IPS DF 19.7 (cell line): ENCODE measurements at regions not wholly inside any gene's neighbourhood (a gene's known extent, or its start where the extent isn't known, plus 50 kb on each side); places are given as distances from the start of the nearest gene placed in this dataset.
"Not testable (repeated sequence)": the region's sequence is repeated elsewhere in the genome, so short reads cannot be mapped to it uniquely, and the experiment has no call there.

ENCODE experiments used
- DNase-seq: peaks from one replicate; pipeline ENCODE4 v3.0.0-alpha.2; 2013; ENCODE audit warnings: low read depth, low spot score

DNA sequence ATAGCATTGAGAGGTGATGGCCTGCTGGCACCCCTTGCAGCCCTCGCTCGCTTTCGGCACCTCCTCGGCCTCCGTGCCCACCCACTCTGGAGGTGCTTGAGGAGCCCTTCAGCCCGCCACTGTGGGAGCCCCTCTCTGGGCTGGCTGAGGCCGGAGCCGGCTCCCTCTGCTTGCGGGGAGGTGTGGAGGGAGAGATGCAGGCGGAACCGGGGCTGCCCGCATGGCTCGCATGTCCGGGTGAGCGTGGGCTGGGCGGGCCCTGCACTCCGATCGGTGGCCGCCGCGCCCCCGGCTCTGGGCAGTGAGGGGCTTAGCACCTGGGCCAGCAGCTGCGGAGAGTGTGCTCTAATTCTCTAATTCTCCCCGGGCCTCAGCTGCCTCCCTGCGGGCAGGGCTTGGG, 101.1 kb downstream of the KIF4B start:
- DNase-seq = no peak

DNA sequence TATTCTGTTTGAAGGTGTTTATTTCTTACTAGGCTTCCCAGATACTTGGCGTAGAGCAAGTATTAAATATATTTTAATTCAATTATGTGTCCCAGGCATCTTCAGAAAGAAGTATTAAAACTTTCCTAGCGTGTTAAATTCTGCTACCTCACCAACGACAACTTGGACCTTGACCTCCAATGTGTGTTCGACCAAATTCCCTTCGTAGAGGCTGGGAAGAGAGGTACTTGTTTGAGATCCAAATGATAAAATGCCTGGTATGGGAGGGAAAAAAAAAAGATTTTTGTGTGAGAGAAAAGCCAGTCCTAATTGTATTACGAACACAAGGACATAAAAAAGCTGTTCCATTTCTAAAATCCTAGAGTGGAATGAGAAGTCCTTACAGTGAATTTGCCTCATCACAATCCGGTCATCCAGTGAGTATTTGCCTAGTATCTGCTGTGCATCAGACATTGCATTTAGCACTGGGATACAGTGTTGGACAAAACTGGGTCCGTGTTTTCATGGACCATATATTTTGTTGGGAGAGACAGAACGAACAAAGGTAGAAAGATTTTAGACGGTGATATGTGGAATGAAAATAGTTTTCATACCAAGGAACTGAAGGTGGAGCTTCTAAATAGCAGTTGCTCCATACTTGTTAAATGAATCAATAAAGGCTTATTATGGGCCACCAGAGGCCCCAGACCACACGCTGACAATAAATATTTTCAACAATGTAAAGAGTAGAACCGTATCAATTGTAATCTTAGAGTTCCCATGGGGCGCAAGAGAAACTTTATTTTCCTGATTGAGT, 103.1 kb downstream of the KIF4B start:
- no peak for DNase-seq

DNA sequence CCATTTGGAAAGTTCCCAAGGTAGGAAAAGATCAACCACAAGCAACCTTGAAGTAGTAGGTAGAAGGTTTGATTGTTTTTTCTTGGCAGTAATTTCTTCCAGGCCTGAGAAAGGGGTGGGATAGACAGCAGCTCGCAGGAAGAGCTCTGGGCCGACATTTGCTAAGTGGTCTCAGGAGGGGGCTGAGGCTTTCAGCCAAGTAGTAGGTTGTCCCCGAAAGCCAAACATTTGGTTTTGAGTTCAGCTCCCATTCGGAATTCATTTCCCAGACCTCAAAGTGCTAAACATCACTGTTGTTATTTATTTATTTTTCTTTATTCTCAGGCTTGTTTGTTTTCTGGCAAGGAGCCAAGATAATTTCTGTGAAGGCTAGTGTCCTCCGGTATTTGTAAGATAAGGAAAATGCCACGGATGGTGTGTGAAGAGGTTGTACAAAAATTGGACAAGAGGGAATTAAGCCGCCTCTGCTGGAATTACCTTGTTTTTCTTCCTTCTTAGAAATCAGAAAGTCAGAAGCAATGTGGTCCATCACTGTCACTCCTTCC, 112.1 kb downstream of the KIF4B start:
- DNase-seq = no peak

GRCh38 chr5:155126573-155126972, 113.0 kb downstream of the KIF4B start:
- no peak for DNase-seq

DNA sequence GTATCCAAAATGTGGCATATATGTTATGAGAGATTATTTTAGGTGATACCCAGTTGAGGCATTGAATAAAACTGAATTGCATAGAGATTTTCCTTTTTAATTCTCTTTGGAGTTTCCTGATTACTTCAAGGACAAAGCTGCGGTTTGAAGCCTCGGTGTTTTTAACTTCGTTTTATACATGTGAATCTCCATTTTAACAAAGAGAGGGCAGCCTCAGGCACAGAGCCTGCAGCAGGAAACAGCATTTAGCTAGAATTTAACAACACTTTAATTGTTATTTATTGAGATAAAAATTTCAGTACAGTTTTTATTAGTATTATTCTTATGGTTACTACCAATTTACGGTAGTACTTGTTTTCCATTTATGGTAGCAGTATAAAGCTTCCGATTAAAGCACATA, 114.0 kb downstream of the KIF4B start:
- DNase-seq = no peak

DNA sequence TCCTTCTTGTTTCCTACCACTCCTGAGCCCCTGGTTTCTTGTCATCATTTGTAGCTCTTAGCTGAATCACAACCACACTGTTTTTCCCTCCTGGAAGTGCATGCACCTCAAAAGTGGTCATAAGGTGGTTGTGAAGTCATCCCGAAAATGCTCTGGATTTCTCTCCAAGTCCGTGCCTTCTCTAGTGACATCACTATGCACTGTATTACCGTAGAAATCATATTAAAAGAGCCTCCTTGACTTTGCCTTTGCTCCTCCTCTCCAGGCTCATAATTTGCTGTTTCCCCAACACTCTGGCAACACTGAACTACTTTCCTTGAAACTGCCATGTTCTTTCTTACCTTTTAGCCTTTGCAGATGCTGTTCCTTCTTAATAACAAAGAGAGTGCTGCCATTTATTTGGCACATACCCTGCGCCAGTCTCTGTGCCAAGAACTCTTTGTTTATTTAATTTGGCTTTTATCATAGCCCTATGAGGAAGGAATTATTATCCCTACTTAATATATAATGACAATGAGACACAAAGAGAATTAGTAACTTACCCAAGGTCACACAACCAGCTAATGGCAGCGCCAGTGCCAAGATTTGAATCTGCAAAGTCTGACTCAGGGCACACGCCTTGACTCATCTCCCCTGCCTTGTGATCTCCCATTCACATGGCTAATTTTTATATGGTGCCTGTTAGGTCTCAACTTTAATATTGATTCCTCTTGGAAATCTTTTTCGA, 115.4 kb downstream of the KIF4B start:
- no peak for DNase-seq

DNA sequence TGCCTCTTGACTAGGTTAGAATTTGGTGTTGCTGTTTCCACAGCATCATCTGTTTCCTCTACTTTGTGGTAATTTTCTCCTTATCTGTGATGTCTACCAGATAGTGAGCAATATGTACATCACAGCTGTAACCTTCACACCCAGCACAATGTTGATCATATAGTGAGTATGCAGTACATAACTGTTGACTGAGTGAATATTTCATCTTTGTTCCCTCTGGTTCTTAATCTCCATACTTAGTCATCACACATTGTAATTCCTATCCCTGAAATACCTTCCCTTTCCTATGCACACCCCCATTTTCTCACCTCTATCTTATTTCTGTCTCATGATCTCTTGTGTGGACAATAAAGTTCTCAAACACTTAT, 115.9 kb downstream of the KIF4B start:
- no peak for DNase-seq

GRCh38 chr5:155134130-155134529, 120.6 kb downstream of the KIF4B start:
- DNase-seq = no peak

- DNase-seq = no peak
These were observed 122.8 kb downstream of the KIF4B start for GRCh38 chr5:155136216-155136850.

GRCh38 chr5:155137683-155138082, 124.1 kb downstream of the KIF4B start:
- DNase-seq = no peak

GRCh38 chr5:155140646-155141045, 127.1 kb downstream of the KIF4B start:
- DNase-seq = no peak

DNA sequence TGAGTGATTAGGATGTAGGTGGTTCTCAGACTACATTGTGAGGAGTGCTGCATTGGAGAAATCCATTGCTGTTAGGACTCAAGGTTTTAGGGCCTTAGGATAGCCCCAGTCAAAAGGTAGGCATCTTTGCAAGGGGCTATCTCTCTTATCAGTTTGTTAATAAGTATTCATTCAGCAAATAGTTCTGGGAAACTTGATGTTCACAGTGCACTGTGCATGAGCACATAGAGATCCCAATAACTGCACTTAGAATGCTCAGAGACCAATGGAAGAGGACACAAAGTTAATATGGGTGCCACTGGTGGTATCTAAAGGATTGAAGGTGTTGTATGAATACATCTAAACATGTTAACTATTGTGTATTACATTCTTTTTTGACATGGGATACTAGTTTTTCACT, 131.4 kb downstream of the KIF4B start:
- no peak for DNase-seq

GRCh38 chr5:155147222-155147621, 133.7 kb downstream of the KIF4B start:
- no peak for DNase-seq

- no peak for DNase-seq
These were observed 135.1 kb downstream of the KIF4B start for GRCh38 chr5:155148694-155149093.

DNA sequence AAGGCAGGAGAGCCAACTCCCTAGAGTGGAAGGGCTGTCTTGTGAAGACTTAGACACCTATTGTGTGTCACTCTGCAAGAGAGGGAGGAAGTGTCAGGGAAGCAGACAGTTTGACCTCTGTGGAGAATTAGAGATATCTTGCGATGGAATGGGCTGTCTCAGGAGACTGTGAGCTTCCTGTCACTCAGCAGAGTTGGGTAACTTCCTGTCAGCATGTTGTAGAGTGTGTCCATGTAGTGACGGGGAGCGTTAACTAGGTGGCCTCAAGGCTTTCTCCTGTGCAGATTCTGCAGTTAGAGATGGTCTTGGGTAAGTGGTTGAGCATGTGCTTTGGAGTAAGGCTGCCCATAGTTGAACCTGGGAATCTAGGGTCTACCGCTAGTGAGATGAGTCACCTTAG, 136.5 kb downstream of the KIF4B start:
- no peak for DNase-seq

DNA sequence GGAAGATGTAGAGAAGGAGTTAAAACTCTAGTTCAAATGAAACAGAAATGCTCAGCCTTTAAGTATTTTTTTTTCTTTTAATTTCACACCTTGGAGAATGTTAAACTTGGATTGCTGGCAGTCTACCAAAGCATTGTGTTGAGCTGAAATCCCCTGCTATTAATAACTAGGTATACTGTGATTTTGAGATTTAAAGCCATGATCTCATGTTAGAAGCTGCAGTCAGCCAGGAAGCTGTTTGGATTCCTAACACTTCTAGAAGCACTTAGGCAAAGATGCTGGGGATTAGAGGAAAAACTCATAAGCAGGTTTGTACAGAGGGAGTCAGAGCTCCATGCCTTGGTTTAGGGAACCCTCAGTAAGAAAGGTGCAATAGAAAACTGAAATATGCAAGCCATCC, 141.4 kb downstream of the KIF4B start:
- no peak for DNase-seq

DNA sequence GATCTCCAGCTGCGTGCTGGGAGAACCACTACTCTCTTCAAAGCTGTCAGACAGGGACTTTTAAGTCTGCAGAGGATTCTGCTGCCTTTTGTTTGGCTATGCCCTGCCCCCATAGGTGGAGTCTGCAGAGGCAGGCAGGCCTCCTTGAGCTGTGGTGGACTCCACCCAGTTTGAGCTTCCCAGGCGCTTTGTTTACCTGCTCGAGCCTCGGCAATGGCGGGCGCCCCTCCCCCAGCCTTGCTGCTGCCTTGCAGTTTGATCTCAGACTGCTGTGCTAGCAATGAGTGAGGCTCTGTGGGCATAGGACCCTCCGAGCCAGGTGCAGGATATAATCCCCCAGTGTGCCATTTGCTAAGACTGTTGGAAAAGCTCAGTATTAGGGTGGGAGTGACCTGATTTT, 149.5 kb downstream of the KIF4B start:
- DNase-seq = not testable (repeated sequence)

GRCh38 chr5:155167736-155168135, 154.2 kb downstream of the KIF4B start:
- no peak for DNase-seq

GRCh38 chr5:155181542-155181941, 168.0 kb downstream of the KIF4B start:
- DNase-seq = no peak

DNA sequence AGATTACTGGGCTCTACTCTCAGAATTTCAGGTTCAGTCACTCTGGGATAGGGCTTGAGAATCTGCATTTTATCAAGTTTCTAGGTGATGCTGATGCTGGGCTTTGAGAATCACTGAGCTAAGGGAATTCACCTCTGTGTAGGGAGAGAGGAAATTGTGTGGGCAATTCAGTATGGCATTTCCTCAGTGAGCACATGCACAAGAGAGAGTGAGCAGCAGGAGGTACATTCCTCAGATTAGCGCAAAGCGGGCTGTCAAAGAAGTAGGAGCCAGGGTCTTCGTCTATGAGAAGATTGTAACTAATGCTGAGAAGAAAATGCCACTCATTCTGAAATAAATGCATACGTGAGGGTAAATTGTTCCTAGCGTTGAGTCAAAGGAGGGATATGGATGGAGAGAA, 175.9 kb downstream of the KIF4B start:
- DNase-seq = peak; percentile 48

DNA sequence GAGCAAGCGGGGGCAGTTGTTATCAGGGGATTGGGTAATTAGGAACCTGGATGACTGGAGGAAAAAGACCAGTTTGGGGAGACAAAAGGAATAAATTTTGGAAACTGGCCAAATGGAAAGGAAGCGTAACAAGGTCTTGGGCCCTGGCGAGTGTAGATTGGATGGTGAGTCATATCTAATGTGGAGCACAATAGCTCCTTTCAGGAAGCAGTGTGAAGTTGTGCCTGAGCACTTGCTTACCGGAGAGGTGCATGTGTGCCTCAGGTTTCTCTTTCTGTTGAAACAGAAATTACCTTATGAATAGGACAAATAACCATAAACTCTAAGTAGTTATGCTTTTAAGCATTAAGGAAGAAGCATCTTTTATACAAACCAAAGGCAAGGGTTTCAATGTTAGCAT, 176.4 kb downstream of the KIF4B start:
- DNase-seq = no peak

GRCh38 chr5:155193029-155193428, 179.5 kb downstream of the KIF4B start:
- peak; percentile 60 for DNase-seq
